Parathyroid adenoma (tissue), 2 donors: ENCODE measurements at regions not wholly inside any gene's neighbourhood (a gene's known extent, or its start where the extent isn't known, plus 50 kb on each side); places are given as distances from the start of the nearest gene placed in this dataset.
"Not testable (repeated sequence)": the region's sequence is repeated elsewhere in the genome, so short reads cannot be mapped to it uniquely, and the experiment has no call there.

Experiments used
- H2AFZ ChIP-seq: fragments of 300-600 bp; sonication (generic); one replicate; pipeline ENCODE4 v1.7.0; 2017; ENCODE audit warnings: antibody characterized with exemption, mild to moderate bottlenecking
- H3K27ac ChIP-seq: fragments of 300-600 bp; sonication (generic); one replicate; pipeline ENCODE4 v1.7.0; 2017
- H3K27me3 ChIP-seq: fragments of 300-600 bp; sonication (generic); one replicate; pipeline ENCODE4 v1.7.0; 2017; ENCODE audit warnings: low read length; ENCODE audit not compliant: control insufficient read depth, insufficient read depth
- H3K36me3 ChIP-seq: fragments of 300-600 bp; sonication (generic); one replicate; pipeline ENCODE4 v1.7.0; 2017; ENCODE audit warnings: low read length; ENCODE audit not compliant: control insufficient read depth, insufficient read depth
- H3K4me1 ChIP-seq: fragments of 300-600 bp; sonication (generic); one replicate; pipeline ENCODE4 v1.7.0; 2017; ENCODE audit warnings: control low read depth
- H3K4me2 ChIP-seq: fragments of 300-600 bp; sonication (generic); one replicate; pipeline ENCODE4 v1.7.0; 2017; ENCODE audit warnings: low read length
- H3K4me3 ChIP-seq: fragments of 300-600 bp; sonication (generic); one replicate; pipeline ENCODE4 v1.7.0; 2017; ENCODE audit warnings: low read depth, low read length
- H3K79me2 ChIP-seq: fragments of 300-600 bp; sonication (generic); one replicate; pipeline ENCODE4 v1.7.0; 2017; ENCODE audit warnings: control low read depth
- H3K9ac ChIP-seq: fragments of 300-600 bp; sonication (generic); one replicate; pipeline ENCODE4 v1.7.0; 2017; ENCODE audit warnings: mild to moderate bottlenecking
- H3K9me3 ChIP-seq: fragments of 300-600 bp; sonication (generic); one replicate; pipeline ENCODE4 v1.7.0; 2017; ENCODE audit warnings: low read length; ENCODE audit not compliant: control insufficient read depth
- CTCF ChIP-seq: fragments of 300-600 bp; sonication (generic); IDR thresholded peaks from one replicate; pipeline ENCODE4 v1.7.0; 2017; ENCODE audit warnings: antibody characterized with exemption, mild to moderate bottlenecking
- donor health status: primary hyperparathyroidism.

DNA sequence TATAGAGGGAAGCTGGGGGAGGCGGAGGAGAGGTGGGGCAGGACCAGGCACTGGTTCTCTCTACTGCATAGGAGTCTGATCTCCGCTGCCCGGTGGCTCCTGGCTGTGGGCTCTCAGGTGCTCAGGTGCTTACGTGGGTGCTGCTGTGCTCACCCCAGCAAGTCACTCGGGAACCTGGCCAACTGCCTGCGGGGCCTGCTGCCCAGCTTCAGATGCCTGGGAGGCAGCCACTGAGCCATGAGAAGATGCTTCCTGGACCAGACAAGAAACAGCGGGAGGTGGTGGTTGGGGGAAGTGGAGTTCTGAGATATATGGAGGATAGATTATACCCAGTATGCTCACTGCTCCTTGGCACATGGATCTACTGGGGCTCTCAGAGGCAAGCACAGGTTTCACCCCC lies 1303.4 kb downstream of the TBC1D22A start:
- no peak overlapping the region for H3K4me3 ChIP-seq
- no peaks in the 10 kb centered on the region for H3K27me3 ChIP-seq
- no peak overlapping the region for H3K9ac ChIP-seq
- H3K36me3 ChIP-seq = no peaks in the 10 kb centered on the region
- H3K79me2 ChIP-seq = no peaks in the 10 kb centered on the region
- TF ChIP-seq CTCF = no peak
- H3K4me1 ChIP-seq = no peaks in the 10 kb centered on the region
- H3K9me3 ChIP-seq = no peaks in the 10 kb centered on the region
- no peak overlapping the region for H3K4me2 ChIP-seq
- H3K27ac ChIP-seq = no peak overlapping the region
- H2AFZ ChIP-seq = no peak overlapping the region

DNA sequence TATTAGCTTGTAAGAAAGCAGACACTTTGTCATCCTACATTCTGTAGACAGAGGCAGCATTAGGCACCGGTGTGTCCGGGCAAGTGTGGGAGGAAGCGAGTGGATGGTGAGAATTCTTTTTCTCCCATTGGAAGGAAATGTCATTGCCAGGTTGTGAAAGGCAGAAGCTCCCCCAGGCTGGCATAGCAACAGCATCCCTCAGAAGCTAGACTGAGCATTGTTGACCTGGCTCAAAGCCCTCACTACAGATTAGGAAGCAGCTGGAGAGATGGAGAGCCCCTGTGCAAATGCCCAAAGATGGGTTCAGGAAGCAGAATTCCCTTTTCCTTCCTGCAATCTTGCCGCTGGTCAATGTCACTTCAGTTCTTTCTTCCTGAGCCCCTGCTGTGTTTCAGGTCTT lies 1299.3 kb downstream of the TBC1D22A start:
- Histone ChIP-seq H3K4me2 (no peak overlapping the region), H3K27ac (no peak overlapping the region), H3K4me1 (no peaks in the 10 kb centered on the region), H3K9me3 (no peaks in the 10 kb centered on the region), H3K36me3 (no peaks in the 10 kb centered on the region), H3K27me3 (no peaks in the 10 kb centered on the region), H2AFZ (no peak overlapping the region), H3K79me2 (no peaks in the 10 kb centered on the region), H3K9ac (no peak overlapping the region), H3K4me3 (no peak overlapping the region)
- no peak for TF ChIP-seq CTCF

- no peak for TF ChIP-seq CTCF
- no peak overlapping the region for H2AFZ ChIP-seq
- H3K27me3 ChIP-seq = no peaks in the 10 kb centered on the region
Observed at GRCh38 chr22:48060266-48060665, 1297.8 kb downstream of the TBC1D22A start.

DNA sequence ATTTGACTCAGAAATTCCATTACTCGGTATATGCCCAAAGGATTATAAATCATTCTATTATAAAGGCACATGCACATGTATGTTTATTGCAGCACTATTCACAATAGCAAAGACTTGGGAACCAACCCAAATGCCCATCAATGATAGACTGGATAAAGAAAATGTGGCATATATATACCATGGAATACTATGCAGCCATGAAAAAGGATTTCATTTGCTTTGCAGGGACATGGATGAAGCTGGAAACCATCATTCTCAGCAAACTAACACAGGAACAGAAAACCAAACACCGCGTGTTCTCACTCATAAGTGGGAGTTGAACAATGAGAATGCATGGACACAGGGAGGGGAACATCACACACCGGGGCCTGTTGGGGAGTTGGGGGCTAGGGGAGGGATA lies 1297.1 kb downstream of the TBC1D22A start:
- not testable (repeated sequence) for H3K9ac ChIP-seq, H3K79me2 ChIP-seq, H3K9me3 ChIP-seq, H3K27me3 ChIP-seq, H3K4me2 ChIP-seq, H3K27ac ChIP-seq, H3K4me3 ChIP-seq, H3K4me1 ChIP-seq, H2AFZ ChIP-seq, H3K36me3 ChIP-seq

More at GRCh38 chr22:48060266-48060665, 1297.8 kb downstream of the TBC1D22A start:
- Histone ChIP-seq H3K4me3 (no peak overlapping the region), H3K27ac (no peak overlapping the region), H3K4me2 (no peak overlapping the region), H3K4me1 (no peaks in the 10 kb centered on the region), H3K36me3 (no peaks in the 10 kb centered on the region), H3K9me3 (no peaks in the 10 kb centered on the region), H3K9ac (no peak overlapping the region), H3K79me2 (no peaks in the 10 kb centered on the region)

- no peak overlapping the region for H2AFZ ChIP-seq
- H3K27ac ChIP-seq = no peak overlapping the region
Observed at GRCh38 chr22:48057116-48057835, 1294.8 kb downstream of the TBC1D22A start.

More at GRCh38 chr22:48057116-48057835, 1294.8 kb downstream of the TBC1D22A start:
- no peak for TF ChIP-seq CTCF
- H3K4me1 ChIP-seq = no peaks in the 10 kb centered on the region
- no peak overlapping the region for H3K4me2 ChIP-seq
- no peaks in the 10 kb centered on the region for H3K79me2 ChIP-seq
- H3K27me3 ChIP-seq = no peaks in the 10 kb centered on the region
- no peaks in the 10 kb centered on the region for H3K36me3 ChIP-seq
- no peaks in the 10 kb centered on the region for H3K9me3 ChIP-seq
- no peak overlapping the region for H3K9ac ChIP-seq
- no peak overlapping the region for H3K4me3 ChIP-seq
